ENCODE measurements at regions not wholly inside any gene's neighbourhood (a gene's known extent, or its start where the extent isn't known, plus 50 kb on each side); places are given as distances from the start of the nearest gene placed in this dataset.
"Not testable (repeated sequence)": the region's sequence is repeated elsewhere in the genome, so short reads cannot be mapped to it uniquely, and the experiment has no call there.

DNA sequence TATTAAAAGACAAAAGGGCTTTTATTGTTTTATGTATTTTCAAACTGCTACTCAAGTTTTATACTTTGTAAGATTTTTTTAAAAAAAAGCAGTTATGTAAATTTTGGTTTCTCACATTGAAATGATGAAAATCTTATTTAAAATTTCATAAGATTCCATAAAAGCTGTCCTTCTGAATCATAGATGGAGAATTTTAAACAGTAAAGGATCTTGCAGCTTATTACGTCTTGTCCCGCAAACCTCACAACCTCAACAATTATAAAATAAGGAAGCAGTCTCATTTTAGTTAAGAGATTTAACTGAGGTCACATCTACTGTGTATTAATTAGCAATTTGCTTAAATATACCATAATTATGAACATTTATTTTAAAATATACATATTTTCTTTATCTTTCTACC is 581.0 kb upstream of the SPRY2 start:
- Histone ChIP-seq H3K36me3 (ENCODE audit: control insufficient read depth in 2 of 2, insufficient read depth in 2 of 2, low read length in 2 of 2) (no peaks in the 10 kb centered on the region), H3K4me3 (ENCODE audit: low read length in 2 of 2) (no peak overlapping the region), H3K27me3 (ENCODE audit: control insufficient read depth in 2 of 2, insufficient read depth in 2 of 2, low read length in 2 of 2) (no peaks in the 10 kb centered on the region), H3K4me1 (ENCODE audit: control insufficient read depth in 2 of 2, insufficient read depth in 2 of 2, low read length in 2 of 2) (no peaks in the 10 kb centered on the region), H3K9me3 (ENCODE audit: control insufficient read depth in 2 of 2, low read length in 2 of 2) (no peaks in the 10 kb centered on the region), H3K9ac (ENCODE audit: low read depth in 1 of 2, low read length in 2 of 2) (no peak overlapping the region), H3K27ac (ENCODE audit: low read depth in 2 of 2, low read length in 2 of 2) (no peak overlapping the region)

DNA sequence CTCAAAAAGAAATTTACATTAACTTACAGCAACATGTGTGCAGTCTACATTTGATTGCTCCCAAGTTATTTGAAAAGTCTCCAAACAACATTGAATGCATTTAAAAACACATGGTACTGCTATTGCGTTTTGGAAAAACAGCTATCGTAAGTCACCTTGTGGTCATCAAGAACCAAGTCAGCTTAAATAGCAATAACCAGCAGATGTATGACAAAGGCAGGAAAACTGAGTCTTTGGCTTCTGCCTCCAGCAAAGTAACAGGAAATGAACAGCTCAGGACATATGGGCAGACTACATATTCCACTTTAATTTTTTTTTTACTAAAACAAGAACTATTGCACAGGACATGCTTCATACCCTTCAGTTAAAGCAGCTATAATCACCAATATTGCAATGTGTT is 580.6 kb upstream of the SPRY2 start:
- H3K9me3 ChIP-seq (ENCODE audit: control insufficient read depth in 2 of 2, low read length in 2 of 2), result no peaks in the 10 kb centered on the region
- no peak overlapping the region for H3K27ac ChIP-seq (ENCODE audit: low read depth in 2 of 2, low read length in 2 of 2)
- no peak overlapping the region for H3K9ac ChIP-seq (ENCODE audit: low read depth in 1 of 2, low read length in 2 of 2)
- no peaks in the 10 kb centered on the region for H3K36me3 ChIP-seq (ENCODE audit: control insufficient read depth in 2 of 2, insufficient read depth in 2 of 2, low read length in 2 of 2)
- no peak overlapping the region for H3K4me3 ChIP-seq (ENCODE audit: low read length in 2 of 2)
- H3K4me1 ChIP-seq (ENCODE audit: control insufficient read depth in 2 of 2, insufficient read depth in 2 of 2, low read length in 2 of 2), result no peaks in the 10 kb centered on the region
- no peaks in the 10 kb centered on the region for H3K27me3 ChIP-seq (ENCODE audit: control insufficient read depth in 2 of 2, insufficient read depth in 2 of 2, low read length in 2 of 2)

DNA sequence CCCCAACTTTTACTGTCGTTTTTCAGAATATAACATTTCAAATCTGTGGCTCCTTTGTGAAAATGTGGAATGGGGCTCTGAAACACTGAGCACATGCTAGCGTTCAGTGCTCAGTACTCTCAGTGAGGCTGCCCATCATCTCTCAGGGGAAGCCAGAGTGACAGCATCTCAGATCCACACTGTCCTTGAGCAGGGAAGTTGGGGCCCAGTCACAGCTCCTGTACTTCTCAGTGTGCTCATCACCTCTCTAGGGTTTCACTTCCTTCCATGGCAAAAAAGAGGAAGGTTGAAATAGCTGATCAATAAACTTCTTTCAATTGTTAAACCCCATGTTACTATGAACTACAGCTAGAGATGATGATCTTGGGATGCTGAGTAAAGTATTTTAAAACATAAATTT is 565.9 kb upstream of the SPRY2 start:
- no peaks in the 10 kb centered on the region for H3K27me3 ChIP-seq (ENCODE audit: control insufficient read depth in 2 of 2, insufficient read depth in 2 of 2, low read length in 2 of 2)
- no peak overlapping the region for H3K27ac ChIP-seq (ENCODE audit: low read depth in 2 of 2, low read length in 2 of 2)
- no peak overlapping the region for H3K9ac ChIP-seq (ENCODE audit: low read depth in 1 of 2, low read length in 2 of 2)
- no peak overlapping the region for H3K4me3 ChIP-seq (ENCODE audit: low read length in 2 of 2)
- H3K9me3 ChIP-seq (ENCODE audit: control insufficient read depth in 2 of 2, low read length in 2 of 2), result no peaks in the 10 kb centered on the region
- H3K4me1 ChIP-seq (ENCODE audit: control insufficient read depth in 2 of 2, insufficient read depth in 2 of 2, low read length in 2 of 2), result no peaks in the 10 kb centered on the region
- no peaks in the 10 kb centered on the region for H3K36me3 ChIP-seq (ENCODE audit: control insufficient read depth in 2 of 2, insufficient read depth in 2 of 2, low read length in 2 of 2)

DNA sequence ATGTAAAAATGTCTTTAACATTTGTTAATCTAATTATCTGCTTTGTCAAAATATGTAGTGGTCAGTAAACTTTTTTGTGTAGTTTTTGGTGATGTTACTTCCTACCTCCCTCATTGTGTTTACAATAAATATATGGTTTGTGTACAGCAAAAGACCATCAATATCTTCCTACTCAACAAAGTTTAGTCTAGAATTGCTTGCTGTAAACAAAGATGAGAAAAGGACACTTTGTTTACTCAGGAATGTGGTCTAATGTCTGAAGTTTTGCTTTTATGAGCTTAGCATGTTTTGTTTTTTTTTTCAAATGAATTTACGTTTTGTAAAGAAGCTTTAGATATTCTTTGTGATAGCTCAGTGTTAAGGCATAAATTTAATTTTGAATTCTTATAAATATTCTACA is 563.5 kb upstream of the SPRY2 start:
- Histone ChIP-seq H3K9me3 (ENCODE audit: control insufficient read depth in 2 of 2, low read length in 2 of 2) (no peaks in the 10 kb centered on the region), H3K27me3 (ENCODE audit: control insufficient read depth in 2 of 2, insufficient read depth in 2 of 2, low read length in 2 of 2) (no peaks in the 10 kb centered on the region), H3K27ac (ENCODE audit: low read depth in 2 of 2, low read length in 2 of 2) (no peak overlapping the region), H3K9ac (ENCODE audit: low read depth in 1 of 2, low read length in 2 of 2) (no peak overlapping the region), H3K4me3 (ENCODE audit: low read length in 2 of 2) (no peak overlapping the region), H3K36me3 (ENCODE audit: control insufficient read depth in 2 of 2, insufficient read depth in 2 of 2, low read length in 2 of 2) (no peaks in the 10 kb centered on the region), H3K4me1 (ENCODE audit: control insufficient read depth in 2 of 2, insufficient read depth in 2 of 2, low read length in 2 of 2) (no peaks in the 10 kb centered on the region)

DNA sequence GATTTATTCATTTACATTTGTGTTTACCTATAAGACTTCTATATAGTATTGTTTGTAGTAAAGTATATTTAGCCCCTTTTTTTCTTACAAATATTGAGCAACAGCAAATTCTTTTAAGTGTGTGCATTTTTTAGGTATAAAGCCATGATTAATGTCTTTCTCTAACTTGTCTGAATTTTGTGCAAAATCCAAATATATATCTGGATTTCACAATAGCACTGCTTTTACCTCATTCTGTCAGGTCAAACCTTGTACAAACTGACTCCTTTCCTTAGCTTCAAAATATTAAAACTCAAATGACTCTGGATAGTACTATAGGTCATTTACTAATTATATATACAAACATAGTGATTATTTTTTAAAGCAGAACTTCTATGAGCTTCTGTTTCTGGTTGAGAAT is 563.0 kb upstream of the SPRY2 start:
- Histone ChIP-seq H3K4me1 (ENCODE audit: control insufficient read depth in 2 of 2, insufficient read depth in 2 of 2, low read length in 2 of 2) (no peaks in the 10 kb centered on the region), H3K4me3 (ENCODE audit: low read length in 2 of 2) (no peak overlapping the region), H3K27me3 (ENCODE audit: control insufficient read depth in 2 of 2, insufficient read depth in 2 of 2, low read length in 2 of 2) (no peaks in the 10 kb centered on the region), H3K9ac (ENCODE audit: low read depth in 1 of 2, low read length in 2 of 2) (no peak overlapping the region), H3K9me3 (ENCODE audit: control insufficient read depth in 2 of 2, low read length in 2 of 2) (no peaks in the 10 kb centered on the region), H3K36me3 (ENCODE audit: control insufficient read depth in 2 of 2, insufficient read depth in 2 of 2, low read length in 2 of 2) (no peaks in the 10 kb centered on the region), H3K27ac (ENCODE audit: low read depth in 2 of 2, low read length in 2 of 2) (no peak overlapping the region)

DNA sequence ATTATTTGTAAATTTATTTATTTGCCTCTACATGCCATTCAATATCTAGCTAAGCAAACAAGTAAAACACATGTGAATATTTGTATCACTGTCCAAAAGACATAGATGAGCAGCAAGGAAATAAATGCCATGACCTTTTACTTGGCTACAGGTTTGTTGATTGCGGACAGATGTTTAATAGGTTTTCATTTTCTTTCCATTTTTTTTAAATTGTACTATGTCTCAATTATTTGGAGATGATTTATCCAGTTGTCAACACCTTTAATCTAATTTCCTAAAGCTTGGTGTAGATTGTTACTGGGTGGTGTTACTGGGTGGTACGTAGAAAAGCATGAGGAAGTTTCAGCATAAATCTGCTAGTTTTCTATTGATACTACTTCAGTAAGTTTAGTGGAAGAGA is 560.6 kb upstream of the SPRY2 start:
- Histone ChIP-seq H3K27me3 (ENCODE audit: control insufficient read depth in 2 of 2, insufficient read depth in 2 of 2, low read length in 2 of 2) (no peaks in the 10 kb centered on the region), H3K27ac (ENCODE audit: low read depth in 2 of 2, low read length in 2 of 2) (no peak overlapping the region), H3K36me3 (ENCODE audit: control insufficient read depth in 2 of 2, insufficient read depth in 2 of 2, low read length in 2 of 2) (no peaks in the 10 kb centered on the region), H3K9me3 (ENCODE audit: control insufficient read depth in 2 of 2, low read length in 2 of 2) (no peaks in the 10 kb centered on the region), H3K4me3 (ENCODE audit: low read length in 2 of 2) (no peak overlapping the region), H3K4me1 (ENCODE audit: control insufficient read depth in 2 of 2, insufficient read depth in 2 of 2, low read length in 2 of 2) (no peaks in the 10 kb centered on the region), H3K9ac (ENCODE audit: low read depth in 1 of 2, low read length in 2 of 2) (no peak overlapping the region)

- no peaks in the 10 kb centered on the region for H3K27me3 ChIP-seq (ENCODE audit: control insufficient read depth in 2 of 2, insufficient read depth in 2 of 2, low read length in 2 of 2)
- H3K36me3 ChIP-seq (ENCODE audit: control insufficient read depth in 2 of 2, insufficient read depth in 2 of 2, low read length in 2 of 2), result no peaks in the 10 kb centered on the region
- no peaks in the 10 kb centered on the region for H3K4me1 ChIP-seq (ENCODE audit: control insufficient read depth in 2 of 2, insufficient read depth in 2 of 2, low read length in 2 of 2)
- H3K9ac ChIP-seq (ENCODE audit: low read depth in 1 of 2, low read length in 2 of 2), result no peak overlapping the region
- H3K4me3 ChIP-seq (ENCODE audit: low read length in 2 of 2), result no peak overlapping the region
- H3K9me3 ChIP-seq (ENCODE audit: control insufficient read depth in 2 of 2, low read length in 2 of 2), result no peaks in the 10 kb centered on the region
- no peak overlapping the region for H3K27ac ChIP-seq (ENCODE audit: low read depth in 2 of 2, low read length in 2 of 2)
Observed at GRCh38 chr13:80901111-80901510, 560.2 kb upstream of the SPRY2 start.

DNA sequence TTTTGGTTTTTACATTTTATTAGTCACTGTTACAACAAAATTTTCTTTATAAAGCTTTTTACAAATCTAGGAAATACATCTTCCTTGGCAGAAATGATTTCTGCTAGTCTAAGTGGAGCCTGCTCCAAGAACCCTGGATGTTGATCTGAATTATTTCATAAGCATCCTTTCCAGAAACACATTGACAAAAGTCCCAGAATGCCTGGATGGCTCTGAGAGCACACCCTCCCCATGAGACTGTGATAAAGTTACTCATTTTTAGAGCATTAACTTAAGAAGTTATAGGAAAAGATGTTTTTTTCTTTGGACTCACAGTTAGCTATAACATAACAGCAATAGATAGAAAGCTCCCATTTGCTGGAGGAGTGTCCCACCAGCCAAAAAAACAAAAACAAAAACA is 559.6 kb upstream of the SPRY2 start:
- H3K9ac ChIP-seq (ENCODE audit: low read depth in 1 of 2, low read length in 2 of 2), result no peak overlapping the region
- no peak overlapping the region for H3K4me3 ChIP-seq (ENCODE audit: low read length in 2 of 2)
- no peak overlapping the region for H3K27ac ChIP-seq (ENCODE audit: low read depth in 2 of 2, low read length in 2 of 2)

GRCh38 chr13:80897641-80898040 is 556.7 kb upstream of the SPRY2 start:
- H3K4me1 ChIP-seq (ENCODE audit: control insufficient read depth in 2 of 2, insufficient read depth in 2 of 2, low read length in 2 of 2); H3K9ac ChIP-seq (ENCODE audit: low read depth in 1 of 2, low read length in 2 of 2); H3K27ac ChIP-seq (ENCODE audit: low read depth in 2 of 2, low read length in 2 of 2); H3K27me3 ChIP-seq (ENCODE audit: control insufficient read depth in 2 of 2, insufficient read depth in 2 of 2, low read length in 2 of 2); H3K4me3 ChIP-seq (ENCODE audit: low read length in 2 of 2); H3K36me3 ChIP-seq (ENCODE audit: control insufficient read depth in 2 of 2, insufficient read depth in 2 of 2, low read length in 2 of 2); H3K9me3 ChIP-seq (ENCODE audit: control insufficient read depth in 2 of 2, low read length in 2 of 2): not testable (repeated sequence)

More for the DNA sequence above, 559.6 kb upstream of the SPRY2 start:
- H3K4me1 ChIP-seq (ENCODE audit: control insufficient read depth in 2 of 2, insufficient read depth in 2 of 2, low read length in 2 of 2), result no peaks in the 10 kb centered on the region
- H3K27me3 ChIP-seq (ENCODE audit: control insufficient read depth in 2 of 2, insufficient read depth in 2 of 2, low read length in 2 of 2), result no peaks in the 10 kb centered on the region
- H3K36me3 ChIP-seq (ENCODE audit: control insufficient read depth in 2 of 2, insufficient read depth in 2 of 2, low read length in 2 of 2), result no peaks in the 10 kb centered on the region
- H3K9me3 ChIP-seq (ENCODE audit: control insufficient read depth in 2 of 2, low read length in 2 of 2), result no peaks in the 10 kb centered on the region

DNA sequence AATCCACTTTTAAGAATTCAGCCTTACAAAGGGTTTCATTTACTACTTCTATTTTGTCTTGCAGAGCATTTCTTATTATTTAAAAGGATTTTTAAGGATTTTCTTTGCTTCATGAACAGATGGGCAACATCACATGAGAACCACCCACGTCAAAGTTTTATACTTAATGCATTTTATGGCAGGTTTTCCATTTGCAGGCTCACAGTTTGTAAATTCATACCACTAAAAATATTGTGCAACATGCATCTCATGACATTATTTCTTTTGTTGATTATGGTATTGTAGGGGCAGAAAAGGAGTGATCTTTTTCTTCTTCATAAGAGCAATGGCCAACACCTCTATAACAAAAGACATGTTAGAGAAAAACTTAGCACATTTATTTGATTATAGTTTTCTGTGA is 554.0 kb upstream of the SPRY2 start:
- Histone ChIP-seq H3K9me3 (ENCODE audit: control insufficient read depth in 2 of 2, low read length in 2 of 2) (no peaks in the 10 kb centered on the region), H3K9ac (ENCODE audit: low read depth in 1 of 2, low read length in 2 of 2) (no peak overlapping the region), H3K4me1 (ENCODE audit: control insufficient read depth in 2 of 2, insufficient read depth in 2 of 2, low read length in 2 of 2) (no peaks in the 10 kb centered on the region)

DNA sequence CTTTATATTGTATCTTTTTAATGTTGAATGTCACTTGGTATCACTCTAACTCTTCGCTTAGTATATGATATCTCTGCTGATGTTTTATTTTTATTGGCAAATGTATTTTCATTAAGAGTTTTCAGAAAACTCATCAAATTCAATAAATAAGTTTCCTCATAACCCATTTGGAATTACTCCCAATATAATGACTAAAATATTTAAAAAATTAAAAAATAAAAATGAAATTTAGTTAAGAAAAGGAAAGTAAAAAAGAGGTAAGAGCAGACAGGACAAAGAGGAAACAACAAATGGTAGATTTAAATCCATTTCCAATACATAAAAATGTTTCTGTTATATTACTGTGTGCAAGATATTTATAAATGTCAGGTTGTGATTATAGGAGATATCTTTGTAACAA is 548.9 kb upstream of the SPRY2 start:
- Histone ChIP-seq H3K36me3 (ENCODE audit: control insufficient read depth in 2 of 2, insufficient read depth in 2 of 2, low read length in 2 of 2) (no peaks in the 10 kb centered on the region), H3K27me3 (ENCODE audit: control insufficient read depth in 2 of 2, insufficient read depth in 2 of 2, low read length in 2 of 2) (no peaks in the 10 kb centered on the region), H3K27ac (ENCODE audit: low read depth in 2 of 2, low read length in 2 of 2) (no peak overlapping the region), H3K9ac (ENCODE audit: low read depth in 1 of 2, low read length in 2 of 2) (no peak overlapping the region), H3K4me3 (ENCODE audit: low read length in 2 of 2) (no peak overlapping the region), H3K4me1 (ENCODE audit: control insufficient read depth in 2 of 2, insufficient read depth in 2 of 2, low read length in 2 of 2) (no peaks in the 10 kb centered on the region), H3K9me3 (ENCODE audit: control insufficient read depth in 2 of 2, low read length in 2 of 2) (no peaks in the 10 kb centered on the region)

More for the DNA sequence above, 554.0 kb upstream of the SPRY2 start:
- Histone ChIP-seq H3K36me3 (ENCODE audit: control insufficient read depth in 2 of 2, insufficient read depth in 2 of 2, low read length in 2 of 2) (no peaks in the 10 kb centered on the region), H3K4me3 (ENCODE audit: low read length in 2 of 2) (no peak overlapping the region), H3K27ac (ENCODE audit: low read depth in 2 of 2, low read length in 2 of 2) (no peak overlapping the region), H3K27me3 (ENCODE audit: control insufficient read depth in 2 of 2, insufficient read depth in 2 of 2, low read length in 2 of 2) (no peaks in the 10 kb centered on the region)

All from mucosa of rectum (tissue), 2 donors.